ENCODE measurements at regions not wholly inside any gene's neighbourhood (a gene's known extent, or its start where the extent isn't known, plus 50 kb on each side); places are given as distances from the start of the nearest gene placed in this dataset.

DNA sequence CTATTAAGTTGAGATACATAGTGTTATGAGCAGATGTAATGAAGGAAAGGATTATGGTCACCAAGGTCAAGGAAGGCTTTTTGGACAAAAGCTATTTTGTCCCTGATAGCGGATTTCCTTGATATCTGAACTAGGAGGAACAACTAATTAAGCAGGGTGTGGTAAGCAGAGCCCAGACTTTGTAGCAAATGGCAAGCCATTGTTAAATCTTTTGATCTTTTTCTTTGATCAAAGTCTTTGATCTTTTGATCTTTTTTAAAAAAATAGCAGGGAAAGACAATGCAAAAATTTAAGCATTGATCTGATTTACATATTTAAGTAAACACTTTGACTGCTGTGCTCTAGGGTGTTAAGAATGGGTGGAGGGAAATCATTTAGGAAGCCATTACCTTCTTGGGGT lies 1242.0 kb downstream of the MAT2B start:
- Histone ChIP-seq H3K4me1 (ENCODE audit: control insufficient read depth, insufficient read depth, low read length) (no peaks in the 10 kb centered on the region), H3K9ac (ENCODE audit: control insufficient read depth, insufficient read depth, low read length) (no peak overlapping the region), H3K36me3 (ENCODE audit: control insufficient read depth in 2 of 2, insufficient read depth in 2 of 2, low read length in 1 of 2) (no peaks in the 10 kb centered on the region), H2AFZ (ENCODE audit: control insufficient read depth, low read depth, low read length) (no peak overlapping the region), H3K9me3 (replicated peaks; ENCODE audit: control insufficient read depth, insufficient read depth, low read length) (no peaks in the 10 kb centered on the region), H3K27me3 (replicated peaks in 1 of 2; ENCODE audit: control insufficient read depth in 2 of 2, insufficient read depth in 2 of 2, low read length in 1 of 2) (no peaks in the 10 kb centered on the region), H3K4me3 (no peak overlapping the region), H4K20me1 (ENCODE audit: control insufficient read depth, insufficient read depth) (no peaks in the 10 kb centered on the region), H3K27ac (ENCODE audit: control insufficient read depth, insufficient read depth) (no peak overlapping the region), H3K4me2 (ENCODE audit: control insufficient read depth, insufficient read depth) (no peak overlapping the region), H3K79me2 (ENCODE audit: control insufficient read depth, insufficient read depth, low read length) (no peaks in the 10 kb centered on the region)
- intact Hi-C loops (cut with micrococcal nuclease; ENCODE audit: unreplicated experiment), result no loop called here
- BruUV-seq (replicated peaks), result no TSS peak
- CTCF ChIA-PET, result interaction anchor here (0.7 kb wide), 1 partner anchor 11 kb away, joined by 3 read pairs; no protein-coding TSS in a partner anchor
- in situ Hi-C loops (cut with MboI), result no loop called here
- POLR2A ChIA-PET, result interaction anchor here (0.5 kb wide), 1 partner anchor 86 kb away, joined by 4 read pairs; no protein-coding TSS in a partner anchor
- RAD21 ChIA-PET (ENCODE audit: unreplicated experiment), result no interaction called here
- no peak for TF ChIP-seq SMAD1 (IDR thresholded peaks at IDR 0.05; ENCODE audit: low read depth, partially characterized antibody)
- no peak for TF ChIP-seq ZSCAN29 (IDR thresholded peaks at IDR 0.05)
- no peak for TF ChIP-seq TAF1 (IDR thresholded peaks at IDR 0.05; ENCODE audit: borderline replicate concordance, low read depth, low read length)
- no peak for TF ChIP-seq PML (IDR thresholded peaks at IDR 0.05; ENCODE audit: low read length)
- no peak for TF ChIP-seq HCFC1 (IDR thresholded peaks at IDR 0.05; ENCODE audit: low read length)
- TF ChIP-seq, protein P1, sequence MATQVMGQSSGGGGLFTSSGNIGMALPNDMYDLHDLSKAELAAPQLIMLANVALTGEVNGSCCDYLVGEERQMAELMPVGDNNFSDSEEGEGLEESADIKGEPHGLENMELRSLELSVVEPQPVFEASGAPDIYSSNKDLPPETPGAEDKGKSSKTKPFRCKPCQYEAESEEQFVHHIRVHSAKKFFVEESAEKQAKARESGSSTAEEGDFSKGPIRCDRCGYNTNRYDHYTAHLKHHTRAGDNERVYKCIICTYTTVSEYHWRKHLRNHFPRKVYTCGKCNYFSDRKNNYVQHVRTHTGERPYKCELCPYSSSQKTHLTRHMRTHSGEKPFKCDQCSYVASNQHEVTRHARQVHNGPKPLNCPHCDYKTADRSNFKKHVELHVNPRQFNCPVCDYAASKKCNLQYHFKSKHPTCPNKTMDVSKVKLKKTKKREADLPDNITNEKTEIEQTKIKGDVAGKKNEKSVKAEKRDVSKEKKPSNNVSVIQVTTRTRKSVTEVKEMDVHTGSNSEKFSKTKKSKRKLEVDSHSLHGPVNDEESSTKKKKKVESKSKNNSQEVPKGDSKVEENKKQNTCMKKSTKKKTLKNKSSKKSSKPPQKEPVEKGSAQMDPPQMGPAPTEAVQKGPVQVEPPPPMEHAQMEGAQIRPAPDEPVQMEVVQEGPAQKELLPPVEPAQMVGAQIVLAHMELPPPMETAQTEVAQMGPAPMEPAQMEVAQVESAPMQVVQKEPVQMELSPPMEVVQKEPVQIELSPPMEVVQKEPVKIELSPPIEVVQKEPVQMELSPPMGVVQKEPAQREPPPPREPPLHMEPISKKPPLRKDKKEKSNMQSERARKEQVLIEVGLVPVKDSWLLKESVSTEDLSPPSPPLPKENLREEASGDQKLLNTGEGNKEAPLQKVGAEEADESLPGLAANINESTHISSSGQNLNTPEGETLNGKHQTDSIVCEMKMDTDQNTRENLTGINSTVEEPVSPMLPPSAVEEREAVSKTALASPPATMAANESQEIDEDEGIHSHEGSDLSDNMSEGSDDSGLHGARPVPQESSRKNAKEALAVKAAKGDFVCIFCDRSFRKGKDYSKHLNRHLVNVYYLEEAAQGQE (IDR thresholded peaks at IDR 0.05; ENCODE audit: low read depth, low read length), result no peak
- no peak for TF ChIP-seq RELA (IDR thresholded peaks at IDR 0.05; ENCODE audit: borderline replicate concordance, partially characterized antibody)
- no peak for TF ChIP-seq STAT1 (conservative IDR thresholded peaks at IDR 0.05)
- SMC1A ChIA-PET (ENCODE audit: uncharacterized antibody, unreplicated experiment), result interaction anchor here (1.1 to 1.2 kb wide), 3 partner anchors 10 to 18 kb away, joined by 3 to 4 read pairs (median 3); no protein-coding TSS in a partner anchor
- FAIRE-seq, result no peak
- 0% methylated on average over 1 of the region's 1 CpG for WGBS (ENCODE audit: insufficient coverage, insufficient replicate concordance, low lambda C conversion rate, missing lambda C conversion rate)
- no peak for DNase-seq (ENCODE audit: low read depth, low spot score)
- no peak for ATAC-seq

All from GM12878 (cell line).